ENCODE measurements at regions not wholly inside any gene's neighbourhood (a gene's known extent, or its start where the extent isn't known, plus 50 kb on each side); places are given as distances from the start of the nearest gene placed in this dataset.
"Not testable (repeated sequence)": the region's sequence is repeated elsewhere in the genome, so short reads cannot be mapped to it uniquely, and the experiment has no call there.

DNA sequence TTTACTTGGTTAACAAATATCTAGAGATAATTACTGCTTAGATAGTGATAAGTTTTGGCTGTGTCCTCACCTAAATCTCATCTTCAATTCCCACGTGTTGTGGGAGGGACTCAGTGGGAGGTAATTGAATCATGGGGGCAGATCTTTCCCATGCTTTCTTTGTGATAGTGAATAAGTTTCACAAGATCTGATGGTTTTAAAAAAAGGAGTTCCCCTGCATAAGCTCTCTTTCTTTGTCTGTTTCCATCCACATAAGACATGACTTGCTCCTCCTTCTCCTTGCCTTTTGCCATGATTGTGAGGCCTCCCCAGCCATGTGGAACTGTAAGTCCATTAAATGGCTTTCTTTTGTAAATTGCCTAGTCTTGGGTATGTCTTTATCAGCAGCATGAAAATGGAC is 266.0 kb upstream of the ANKRD50 start:
- TF ChIP-seq, protein P1, sequence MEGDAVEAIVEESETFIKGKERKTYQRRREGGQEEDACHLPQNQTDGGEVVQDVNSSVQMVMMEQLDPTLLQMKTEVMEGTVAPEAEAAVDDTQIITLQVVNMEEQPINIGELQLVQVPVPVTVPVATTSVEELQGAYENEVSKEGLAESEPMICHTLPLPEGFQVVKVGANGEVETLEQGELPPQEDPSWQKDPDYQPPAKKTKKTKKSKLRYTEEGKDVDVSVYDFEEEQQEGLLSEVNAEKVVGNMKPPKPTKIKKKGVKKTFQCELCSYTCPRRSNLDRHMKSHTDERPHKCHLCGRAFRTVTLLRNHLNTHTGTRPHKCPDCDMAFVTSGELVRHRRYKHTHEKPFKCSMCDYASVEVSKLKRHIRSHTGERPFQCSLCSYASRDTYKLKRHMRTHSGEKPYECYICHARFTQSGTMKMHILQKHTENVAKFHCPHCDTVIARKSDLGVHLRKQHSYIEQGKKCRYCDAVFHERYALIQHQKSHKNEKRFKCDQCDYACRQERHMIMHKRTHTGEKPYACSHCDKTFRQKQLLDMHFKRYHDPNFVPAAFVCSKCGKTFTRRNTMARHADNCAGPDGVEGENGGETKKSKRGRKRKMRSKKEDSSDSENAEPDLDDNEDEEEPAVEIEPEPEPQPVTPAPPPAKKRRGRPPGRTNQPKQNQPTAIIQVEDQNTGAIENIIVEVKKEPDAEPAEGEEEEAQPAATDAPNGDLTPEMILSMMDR (conservative IDR thresholded peaks at IDR 0.05; ENCODE audit: low read depth, low read length), result not testable (repeated sequence)
- TF ChIP-seq EZH2 (IDR thresholded peaks at IDR 0.05; ENCODE audit: borderline replicate concordance, low read depth, low read length, poor library complexity, severe bottlenecking), result not testable (repeated sequence)

Data from A673 (cell line).